Coronary artery (tissue), 2 donors: ENCODE measurements at regions not wholly inside any gene's neighbourhood (a gene's known extent, or its start where the extent isn't known, plus 50 kb on each side); places are given as distances from the start of the nearest gene placed in this dataset.

Experiments used
- DNase-seq: peaks from one replicate; pipeline ENCODE4 v3.0.0-alpha.2; 2017; ENCODE audit warnings: low spot score
- H3K27ac ChIP-seq, 2 donors: fragments of 200-600 bp; sonication (generic); one replicate each; pipeline ENCODE4 v1.5.1; 2016 to 2019
- H3K4me3 ChIP-seq: fragments of 200-600 bp; sonication (generic); 2 replicates; pipeline ENCODE4 v1.5.1; 2016; ENCODE audit warnings: mild to moderate bottlenecking, moderate library complexity
- TF ChIP-seq, protein P1 (sequence below): fragments of 200-600 bp; sonication (generic); IDR thresholded peaks from one replicate; pipeline ENCODE4 v1.5.1; 2019; ENCODE audit warnings: antibody characterized with exemption

- H3K27ac ChIP-seq: no peak overlapping the region
- TF ChIP-seq, protein P1, sequence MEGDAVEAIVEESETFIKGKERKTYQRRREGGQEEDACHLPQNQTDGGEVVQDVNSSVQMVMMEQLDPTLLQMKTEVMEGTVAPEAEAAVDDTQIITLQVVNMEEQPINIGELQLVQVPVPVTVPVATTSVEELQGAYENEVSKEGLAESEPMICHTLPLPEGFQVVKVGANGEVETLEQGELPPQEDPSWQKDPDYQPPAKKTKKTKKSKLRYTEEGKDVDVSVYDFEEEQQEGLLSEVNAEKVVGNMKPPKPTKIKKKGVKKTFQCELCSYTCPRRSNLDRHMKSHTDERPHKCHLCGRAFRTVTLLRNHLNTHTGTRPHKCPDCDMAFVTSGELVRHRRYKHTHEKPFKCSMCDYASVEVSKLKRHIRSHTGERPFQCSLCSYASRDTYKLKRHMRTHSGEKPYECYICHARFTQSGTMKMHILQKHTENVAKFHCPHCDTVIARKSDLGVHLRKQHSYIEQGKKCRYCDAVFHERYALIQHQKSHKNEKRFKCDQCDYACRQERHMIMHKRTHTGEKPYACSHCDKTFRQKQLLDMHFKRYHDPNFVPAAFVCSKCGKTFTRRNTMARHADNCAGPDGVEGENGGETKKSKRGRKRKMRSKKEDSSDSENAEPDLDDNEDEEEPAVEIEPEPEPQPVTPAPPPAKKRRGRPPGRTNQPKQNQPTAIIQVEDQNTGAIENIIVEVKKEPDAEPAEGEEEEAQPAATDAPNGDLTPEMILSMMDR: no peak
- no peak overlapping the region for H3K4me3 ChIP-seq
- no peak for DNase-seq
Measured at GRCh38 chr5:9865574-9865973, 235.4 kb upstream of the TAS2R1 start.

- Histone ChIP-seq H3K27ac (no peak overlapping the region), H3K4me3 (no peak overlapping the region)
- no peak for DNase-seq
- TF ChIP-seq, protein P1: no peak
Measured at GRCh38 chr5:9864791-9865190, 234.6 kb upstream of the TAS2R1 start.

DNA sequence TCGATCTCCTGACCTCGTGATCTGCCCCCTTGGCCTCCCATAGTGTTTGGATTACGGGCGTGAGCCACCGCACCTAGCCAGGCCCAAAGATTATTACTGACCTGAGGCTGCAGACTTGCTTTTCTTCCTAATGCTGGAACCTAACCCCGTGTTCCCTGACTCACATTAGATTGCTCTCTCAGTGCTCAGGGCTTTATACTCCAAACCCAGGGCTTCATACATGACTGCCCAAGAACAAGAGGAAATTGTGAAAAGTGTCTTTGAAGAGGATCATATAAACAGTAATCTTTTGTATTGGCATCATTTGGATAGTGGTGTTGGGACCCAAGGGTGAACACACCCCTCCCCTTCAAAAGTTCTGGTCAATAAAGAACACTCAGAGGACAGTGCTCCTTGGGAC is 233.3 kb upstream of the TAS2R1 start:
- no peak for DNase-seq
- TF ChIP-seq, protein P1: no peak
- H3K27ac ChIP-seq: no peak overlapping the region
- H3K4me3 ChIP-seq: no peak overlapping the region

GRCh38 chr5:9861666-9862256 is 231.6 kb upstream of the TAS2R1 start:
- Histone ChIP-seq H3K4me3 (no peak overlapping the region), H3K27ac (no peak overlapping the region)
- no peak for DNase-seq
- TF ChIP-seq, protein P1: no peak

DNA sequence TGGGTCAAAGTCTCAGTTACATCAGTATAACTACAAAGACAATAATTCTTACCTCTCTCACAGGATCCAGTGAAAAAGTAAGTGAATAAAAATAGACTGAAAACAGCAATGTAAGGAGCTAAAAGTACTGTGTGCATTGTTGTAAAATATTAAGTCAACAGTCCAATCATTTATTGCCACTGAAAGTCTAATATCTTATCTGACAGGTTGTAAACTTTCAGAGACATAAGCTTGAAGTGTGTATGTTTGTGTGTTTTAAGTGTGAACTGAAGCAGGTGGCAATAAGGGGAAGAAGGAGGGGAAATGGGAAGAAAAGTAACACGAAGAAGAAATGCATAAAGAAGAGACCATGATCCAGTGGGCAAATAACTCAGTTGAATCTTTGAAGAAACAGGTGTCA is 229.7 kb upstream of the TAS2R1 start:
- no peak overlapping the region for H3K27ac ChIP-seq
- no peak for DNase-seq
- TF ChIP-seq, protein P1: no peak
- no peak overlapping the region for H3K4me3 ChIP-seq

DNA sequence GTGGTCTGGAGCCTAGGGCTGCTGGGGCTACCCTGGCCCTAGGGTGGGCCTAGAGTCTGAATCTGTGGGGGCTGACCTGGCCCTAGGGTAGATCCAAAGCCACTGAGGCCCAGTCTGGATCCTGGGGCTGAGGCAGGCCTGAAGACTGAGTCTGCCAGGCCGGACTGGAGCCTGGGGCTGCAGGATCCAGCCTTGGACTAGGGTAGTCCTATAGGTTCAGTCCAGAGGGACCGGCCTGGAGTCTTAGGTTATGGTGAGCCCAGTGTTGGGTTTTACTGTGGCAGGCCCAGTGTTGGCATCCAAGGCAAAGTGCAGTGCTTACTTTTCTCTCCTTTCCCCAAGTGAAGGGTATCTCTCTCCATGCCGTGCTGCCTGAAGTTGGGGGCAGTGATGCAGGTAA is 227.9 kb upstream of the TAS2R1 start:
- Histone ChIP-seq H3K4me3 (no peak overlapping the region), H3K27ac (no peak overlapping the region)
- TF ChIP-seq, protein P1: no peak
- no peak for DNase-seq

DNA sequence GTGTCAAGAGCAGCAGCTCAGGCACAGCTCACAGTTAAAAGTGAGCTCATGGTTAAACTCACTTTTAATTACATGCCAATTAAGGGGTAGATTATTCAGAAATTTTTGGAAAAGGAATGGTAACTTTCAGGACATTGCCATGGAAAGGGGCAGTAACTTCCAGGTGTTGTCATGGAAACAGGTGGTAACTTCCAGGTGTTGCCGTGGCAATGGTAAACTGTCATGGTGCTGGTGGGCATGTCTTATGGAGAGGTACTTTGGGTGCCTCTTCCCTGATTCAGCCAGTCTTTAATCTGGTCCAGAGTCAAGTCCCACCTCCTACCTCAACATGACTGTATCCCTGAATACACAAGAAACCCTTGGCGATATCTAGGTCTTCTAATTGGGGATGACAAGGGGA is 223.2 kb upstream of the TAS2R1 start:
- DNase-seq: no peak
- TF ChIP-seq, protein P1: no peak

More for the DNA sequence above, 223.2 kb upstream of the TAS2R1 start:
- Histone ChIP-seq H3K4me3 (no peak overlapping the region), H3K27ac (no peak overlapping the region)
